Colonic mucosa (tissue), 4 donors: ENCODE measurements at regions not wholly inside any gene's neighbourhood (a gene's known extent, or its start where the extent isn't known, plus 50 kb on each side); places are given as distances from the start of the nearest gene placed in this dataset.

Experiments
- DNase-seq: peaks from one replicate; pipeline ENCODE4 v3.0.0-alpha.2; 2020
- H3K27ac ChIP-seq: fragments of 200-600 bp; one replicate; pipeline ENCODE4 v1.8.0; 2021
- H3K27me3 ChIP-seq: fragments of 200-600 bp; one replicate; pipeline ENCODE4 v1.8.0; 2021
- H3K36me3 ChIP-seq: fragments of 200-600 bp; one replicate; pipeline ENCODE4 v1.8.0; 2021
- H3K4me1 ChIP-seq: fragments of 200-600 bp; one replicate; pipeline ENCODE4 v1.8.0; 2021; ENCODE audit warnings: mild to moderate bottlenecking
- H3K4me3 ChIP-seq: fragments of 200-600 bp; one replicate; pipeline ENCODE4 v1.8.0; 2021
- H3K9ac ChIP-seq, 2 donors: one replicate each; pipeline ENCODE4 v1.7.0; 2013; ENCODE audit warnings: control low read depth in 2 of 2, low read depth in 2 of 2, low read length in 2 of 2
- H3K9me3 ChIP-seq: fragments of 200-600 bp; one replicate; pipeline ENCODE4 v1.8.0; 2021
- CTCF ChIP-seq: fragments of 200-600 bp; IDR thresholded peaks from one replicate; pipeline ENCODE4 v1.8.0; 2022; ENCODE audit warnings: antibody characterized with exemption, mild to moderate bottlenecking
- intact Hi-C: fragments of 100-400 bp; cut with DNase I; formaldehyde crosslinking; loops from one replicate; pipeline ENCODE4 v1.14.1; 2022
- donor health status: healthy.
- donor health status: DM: no; HTN: no; CAD: no.
- donor health status: DM: no; HTN: no; CAD: no.

DNA sequence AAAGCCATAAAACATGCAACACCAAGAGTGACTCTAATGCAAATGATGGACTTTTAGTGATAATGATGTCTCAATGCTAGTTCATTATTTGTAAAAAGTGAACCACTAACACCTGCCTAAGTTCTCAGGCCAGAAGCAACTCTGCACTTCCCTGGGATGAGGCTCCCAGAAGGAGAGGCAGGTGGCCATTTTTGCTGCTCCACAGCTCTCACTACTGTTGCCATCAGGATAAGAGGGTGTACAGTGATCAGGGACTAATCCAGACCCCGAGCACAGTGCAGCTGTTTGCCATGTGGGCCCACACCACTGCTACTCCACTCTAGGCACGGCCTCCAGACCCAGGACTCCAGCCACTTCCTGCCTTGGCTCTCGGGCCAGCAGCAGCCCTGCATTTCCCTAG is 828.3 kb upstream of the MIR17HG start:
- Histone ChIP-seq H3K36me3 (no peaks in the 10 kb centered on the region), H3K9me3 (no peaks in the 10 kb centered on the region), H3K9ac (no peak overlapping the region), H3K27ac (no peak overlapping the region), H3K4me3 (no peak overlapping the region), H3K4me1 (no peaks in the 10 kb centered on the region), H3K27me3 (no peaks in the 10 kb centered on the region)
- intact Hi-C loops: no loop called here
- no peak for DNase-seq
- no peak for TF ChIP-seq CTCF

GRCh38 chr13:90526711-90527110 is 820.8 kb upstream of the MIR17HG start:
- TF ChIP-seq CTCF: no peak

GRCh38 chr13:90531744-90532143 is 815.7 kb upstream of the MIR17HG start:
- intact Hi-C loops: no loop called here
- Histone ChIP-seq H3K4me3 (no peak overlapping the region), H3K9me3 (no peaks in the 10 kb centered on the region), H3K9ac (no peak overlapping the region), H3K27ac (no peak overlapping the region), H3K4me1 (no peaks in the 10 kb centered on the region), H3K36me3 (no peaks in the 10 kb centered on the region), H3K27me3 (no peaks in the 10 kb centered on the region)
- DNase-seq: no peak
- no peak for TF ChIP-seq CTCF

More at GRCh38 chr13:90526711-90527110, 820.8 kb upstream of the MIR17HG start:
- Histone ChIP-seq H3K4me1 (no peaks in the 10 kb centered on the region), H3K27me3 (no peaks in the 10 kb centered on the region), H3K9ac (no peak overlapping the region), H3K36me3 (no peaks in the 10 kb centered on the region), H3K4me3 (no peak overlapping the region), H3K9me3 (no peaks in the 10 kb centered on the region), H3K27ac (no peak overlapping the region)
- intact Hi-C loops: no loop called here
- DNase-seq: no peak

GRCh38 chr13:90532861-90533492 is 814.5 kb upstream of the MIR17HG start:
- H3K36me3 ChIP-seq: no peaks in the 10 kb centered on the region
- no peaks in the 10 kb centered on the region for H3K9me3 ChIP-seq
- intact Hi-C loops: no loop called here
- DNase-seq: no peak
- H3K4me3 ChIP-seq: no peak overlapping the region
- no peak overlapping the region for H3K27ac ChIP-seq
- H3K27me3 ChIP-seq: no peaks in the 10 kb centered on the region
- no peak overlapping the region for H3K9ac ChIP-seq
- no peaks in the 10 kb centered on the region for H3K4me1 ChIP-seq
- TF ChIP-seq CTCF: no peak

DNA sequence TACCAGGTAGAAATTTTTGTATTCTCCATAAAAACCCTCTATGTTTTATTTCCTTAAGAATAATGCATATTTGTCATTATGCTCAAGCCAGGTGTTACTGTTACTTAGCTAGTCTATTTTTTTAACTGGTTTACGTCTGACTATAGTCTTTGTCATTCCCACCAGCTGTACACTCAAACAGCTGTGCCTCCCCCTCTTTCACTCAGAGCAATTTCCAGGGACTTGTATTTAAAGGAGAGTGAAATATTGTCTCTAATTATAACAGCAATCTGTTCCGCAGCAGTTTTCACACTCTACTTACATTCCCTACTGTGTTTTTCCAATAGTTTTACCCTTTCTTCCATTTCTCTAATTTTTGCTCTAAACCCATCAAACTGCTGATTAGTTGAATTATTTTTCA is 813.6 kb upstream of the MIR17HG start:
- no peak overlapping the region for H3K9ac ChIP-seq
- TF ChIP-seq CTCF: no peak
- H3K4me3 ChIP-seq: no peak overlapping the region
- H3K36me3 ChIP-seq: no peaks in the 10 kb centered on the region
- DNase-seq: no peak
- H3K9me3 ChIP-seq: no peaks in the 10 kb centered on the region
- no peaks in the 10 kb centered on the region for H3K4me1 ChIP-seq
- no peaks in the 10 kb centered on the region for H3K27me3 ChIP-seq
- H3K27ac ChIP-seq: no peak overlapping the region
- intact Hi-C loops: no loop called here
